HG03521 (cell line): ENCODE measurements at regions not wholly inside any gene's neighbourhood (a gene's known extent, or its start where the extent isn't known, plus 50 kb on each side); places are given as distances from the start of the nearest gene placed in this dataset.

ENCODE experiments used
- ATAC-seq: cut with Tn5 transposase; IDR thresholded peaks from one replicate; pipeline ENCODE4 v1.9.1; 2021; ENCODE audit warnings: mild to moderate bottlenecking, moderate library complexity; ENCODE audit not compliant: unreplicated experiment

DNA sequence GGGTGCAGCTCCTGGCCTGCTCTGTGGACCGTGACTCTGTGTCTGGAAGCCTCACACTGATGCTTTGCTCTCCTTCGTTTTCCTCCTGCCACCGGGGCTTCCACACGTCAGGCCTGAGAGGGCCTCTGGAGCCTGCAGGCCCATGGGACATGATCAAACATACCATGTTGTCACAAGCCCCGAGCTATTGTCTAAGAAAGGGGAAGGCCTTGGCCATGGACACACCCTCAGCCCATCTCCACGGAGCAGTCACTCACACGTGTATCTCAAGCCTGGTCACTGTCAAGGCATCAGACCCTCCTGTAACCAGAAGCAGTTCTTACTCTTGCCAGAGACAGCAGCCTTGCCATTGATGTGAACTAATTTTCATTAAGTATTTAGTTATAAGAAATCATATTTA, 814.1 kb upstream of the SALL3 start:
- no peak for ATAC-seq

- no peak for ATAC-seq
Observed at GRCh38 chr18:78168526-78168925, 811.1 kb upstream of the SALL3 start.

GRCh38 chr18:78169174-78169864, 810.3 kb upstream of the SALL3 start:
- no peak for ATAC-seq

- no peak for ATAC-seq
Observed at GRCh38 chr18:78171954-78172353, 807.7 kb upstream of the SALL3 start.

DNA sequence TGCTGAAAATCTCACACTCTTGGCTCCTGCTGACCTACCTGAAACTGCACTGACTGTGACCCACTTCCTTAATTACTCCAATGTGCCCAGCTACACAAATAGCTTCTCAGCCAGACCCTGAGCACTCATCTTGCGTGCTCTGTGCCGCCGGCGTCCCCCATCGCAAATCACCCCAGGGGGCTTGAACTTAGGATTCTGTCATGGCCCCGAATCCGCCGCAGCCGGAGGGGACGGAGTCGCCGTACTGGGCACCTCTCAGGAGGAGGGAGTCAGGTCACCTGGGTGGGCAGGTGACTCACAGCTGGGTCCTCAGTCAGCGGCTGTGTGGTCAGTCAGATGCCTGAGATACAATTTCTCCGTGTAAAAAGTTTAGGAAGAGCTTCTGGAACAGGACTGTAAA, 804.9 kb upstream of the SALL3 start:
- no peak for ATAC-seq

GRCh38 chr18:78178812-78179211, 800.8 kb upstream of the SALL3 start:
- ATAC-seq: no peak

DNA sequence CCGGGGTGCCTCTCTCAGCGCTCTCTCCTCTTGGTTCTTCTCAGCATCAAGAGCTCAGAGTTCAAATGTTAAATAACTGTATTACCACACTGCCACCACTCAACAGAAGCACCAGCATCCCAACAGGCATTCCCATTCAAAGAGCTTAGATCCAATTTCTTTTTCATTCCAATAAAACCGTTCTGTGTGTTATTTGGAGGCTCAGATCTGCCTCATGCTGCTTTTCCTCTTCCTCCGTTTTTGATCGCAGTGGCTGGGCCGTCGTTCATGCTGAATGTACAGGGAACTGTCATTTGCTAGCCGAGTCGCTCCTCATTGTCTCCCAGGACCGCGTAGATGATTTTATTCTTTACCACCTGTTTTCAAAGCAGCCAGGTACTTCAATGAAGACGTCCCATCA, 798.9 kb upstream of the SALL3 start:
- ATAC-seq: no peak

DNA sequence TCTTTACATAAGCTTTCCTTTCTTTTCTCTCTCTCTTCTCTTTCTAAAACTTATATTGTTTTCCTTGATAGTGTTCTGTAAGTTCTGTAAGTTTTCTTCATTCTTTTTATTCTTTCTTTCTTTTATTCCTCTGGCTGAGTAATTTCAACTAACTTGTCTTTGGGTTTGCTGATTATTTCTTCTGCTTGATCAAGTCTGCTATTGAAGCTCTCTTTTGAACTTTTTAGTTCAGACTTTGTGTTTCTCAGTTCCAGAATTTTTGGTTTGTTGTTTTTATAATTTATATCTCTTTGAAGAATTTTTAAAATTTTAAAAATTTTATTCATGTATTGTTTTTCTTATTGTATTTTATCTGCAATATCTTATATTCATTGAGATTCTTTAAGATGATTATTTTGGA, 795.8 kb upstream of the SALL3 start:
- no peak for ATAC-seq

DNA sequence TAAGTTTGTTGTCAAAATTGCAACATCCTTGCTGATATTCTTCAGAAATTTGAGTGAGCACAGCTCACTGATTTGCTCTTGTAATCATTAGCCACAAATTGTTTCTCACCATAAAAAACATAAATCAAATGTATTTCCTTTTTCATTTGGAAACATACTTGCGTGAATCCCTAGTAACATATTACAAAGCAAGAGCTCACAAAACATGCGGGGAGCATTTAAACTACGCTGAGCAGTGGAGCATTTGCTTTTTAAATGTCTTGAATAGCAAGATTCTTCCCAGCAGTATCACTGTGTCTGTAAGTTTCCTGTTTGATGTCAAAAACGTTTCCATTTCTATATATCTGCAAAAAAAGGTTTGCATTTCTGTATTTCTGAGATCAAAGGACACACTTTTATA, 788.3 kb upstream of the SALL3 start:
- no peak for ATAC-seq

- ATAC-seq: no peak
Observed at GRCh38 chr18:78192054-78192453, 787.6 kb upstream of the SALL3 start.

DNA sequence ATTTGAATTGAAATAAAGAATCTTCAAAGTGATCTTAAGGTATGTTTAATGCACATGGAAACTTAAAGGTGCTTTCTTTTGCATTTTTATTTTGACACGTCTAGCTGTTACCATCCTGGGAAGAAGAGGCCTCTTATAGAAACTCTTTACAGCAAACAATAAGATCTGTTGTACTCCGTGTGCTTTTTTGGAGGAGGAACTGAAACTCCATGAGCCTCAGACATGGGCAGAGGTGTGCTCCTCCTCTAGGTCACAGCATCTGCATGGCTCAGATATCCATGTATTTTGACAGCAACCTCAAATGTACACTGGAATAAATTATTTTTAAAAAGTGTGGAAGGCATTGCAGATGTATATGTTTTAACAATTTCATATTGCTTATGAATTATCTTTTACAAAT, 783.3 kb upstream of the SALL3 start:
- ATAC-seq: no peak

DNA sequence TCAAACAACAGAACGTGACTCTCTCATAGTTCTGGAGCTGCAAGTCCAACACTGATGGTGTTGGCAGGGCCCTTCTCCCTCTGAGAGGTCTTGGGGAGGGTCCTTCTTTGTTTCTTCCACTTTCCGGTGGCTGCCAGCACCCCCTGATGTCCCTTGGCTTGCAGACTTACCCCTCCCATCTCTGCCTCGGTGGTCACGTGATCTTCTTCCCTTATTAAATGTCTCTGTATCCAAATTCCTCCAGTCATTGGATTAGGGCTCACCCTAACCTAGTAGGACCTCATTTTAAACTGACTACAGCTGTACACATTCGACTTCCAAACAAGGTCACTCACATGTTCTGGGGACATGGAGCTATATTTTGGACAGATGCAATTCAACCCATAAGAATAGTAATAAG, 780.6 kb upstream of the SALL3 start:
- no peak for ATAC-seq

DNA sequence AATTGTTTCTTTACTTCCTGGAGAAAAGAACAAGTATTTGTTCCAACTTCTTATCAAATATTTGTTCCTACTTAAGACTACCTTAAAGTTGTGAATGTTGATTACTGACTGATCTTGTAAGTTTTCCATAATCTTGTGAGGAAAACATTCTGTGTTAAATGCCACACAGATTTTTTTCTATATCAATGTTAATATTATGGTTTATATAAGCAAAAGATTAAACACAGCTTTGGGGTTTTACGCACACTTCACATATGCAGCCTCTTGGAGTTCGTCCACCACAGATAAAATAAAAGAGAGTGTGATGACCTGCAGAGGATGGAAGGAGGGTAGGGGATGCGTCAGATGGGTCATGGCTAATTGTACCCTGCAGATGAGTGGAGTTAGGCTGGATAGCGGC, 780.0 kb upstream of the SALL3 start:
- no peak for ATAC-seq

GRCh38 chr18:78207942-78208341, 771.7 kb upstream of the SALL3 start:
- ATAC-seq: no peak

- no peak for ATAC-seq
Observed at GRCh38 chr18:78208461-78208860, 771.2 kb upstream of the SALL3 start.

GRCh38 chr18:78213361-78213994, 766.1 kb upstream of the SALL3 start:
- ATAC-seq: no peak

- ATAC-seq: no peak
Observed at GRCh38 chr18:78221496-78221895, 758.1 kb upstream of the SALL3 start.

DNA sequence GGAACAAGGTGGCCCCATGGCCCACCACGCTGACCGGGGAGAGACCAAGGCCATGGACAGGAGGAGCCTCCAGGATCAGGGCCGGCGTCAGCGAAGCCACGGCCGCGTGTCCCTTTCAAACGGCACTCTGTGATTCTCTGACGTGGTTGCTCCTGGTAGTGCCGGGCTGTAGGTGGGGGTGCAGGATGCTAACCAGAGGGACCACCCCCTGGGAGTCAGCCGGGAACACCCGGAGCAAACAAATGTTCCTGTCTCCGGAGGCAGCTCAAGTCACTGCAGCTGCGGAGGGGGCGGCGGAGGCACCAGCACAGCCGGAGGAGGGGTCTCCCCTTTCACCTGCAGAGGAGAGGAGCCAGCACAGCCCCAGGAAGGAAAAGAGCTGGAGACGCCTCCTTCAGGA, 750.6 kb upstream of the SALL3 start:
- no peak for ATAC-seq

GRCh38 chr18:78230911-78231310, 748.7 kb upstream of the SALL3 start:
- no peak for ATAC-seq

DNA sequence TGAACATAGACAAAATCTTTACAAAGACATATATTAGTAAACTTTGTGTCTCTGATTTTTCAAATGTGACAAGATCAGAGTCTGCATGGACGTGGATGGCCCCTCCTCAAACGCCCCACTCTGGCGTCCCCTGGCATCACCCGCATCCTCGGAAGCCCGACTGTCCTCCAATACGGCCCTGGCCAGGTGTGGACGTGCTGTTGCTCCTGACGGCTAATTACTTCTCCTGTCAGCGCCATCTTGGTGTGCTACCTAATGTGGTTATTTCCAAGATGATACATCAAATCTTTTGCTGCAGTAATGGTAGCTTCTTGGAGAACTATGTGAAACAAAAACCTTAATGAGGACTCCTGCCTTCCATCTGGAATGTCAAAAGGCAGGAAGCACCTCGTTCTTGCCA, 747.4 kb upstream of the SALL3 start:
- ATAC-seq: no peak

- no peak for ATAC-seq
Observed at GRCh38 chr18:78237864-78238263, 741.8 kb upstream of the SALL3 start.

GRCh38 chr18:78238404-78239089, 741.1 kb upstream of the SALL3 start:
- ATAC-seq: no peak
